Ishikawa (cell line): ENCODE measurements at regions not wholly inside any gene's neighbourhood (a gene's known extent, or its start where the extent isn't known, plus 50 kb on each side); places are given as distances from the start of the nearest gene placed in this dataset.

Source experiments
- CEBPB ChIP-seq: IDR thresholded peaks from 2 replicates; pipeline ENCODE4 v1.6.1; 2012
- CREB1 ChIP-seq: IDR thresholded peaks from 2 replicates; pipeline ENCODE4 v1.6.1; 2012; ENCODE audit warnings: low read depth
- EGR1 ChIP-seq: IDR thresholded peaks from 2 replicates; pipeline ENCODE4 v1.6.1; 2012
- EP300 ChIP-seq: IDR thresholded peaks from 2 replicates; pipeline ENCODE4 v1.6.1; 2012; ENCODE audit warnings: borderline replicate concordance
- FOXM1 ChIP-seq: IDR thresholded peaks from 2 replicates; pipeline ENCODE4 v1.6.1; 2012; ENCODE audit warnings: low read depth, borderline replicate concordance
- MAX ChIP-seq: IDR thresholded peaks from 2 replicates; pipeline ENCODE4 v1.6.1; 2012
- NFIC ChIP-seq: IDR thresholded peaks from 2 replicates; pipeline ENCODE4 v1.6.1; 2012
- RAD21 ChIP-seq: IDR thresholded peaks from 2 replicates; pipeline ENCODE4 v1.6.1; 2012; ENCODE audit warnings: low read depth
- REST ChIP-seq: IDR thresholded peaks from 2 replicates; pipeline ENCODE4 v1.6.1; 2012; ENCODE audit warnings: low read depth, mild to moderate bottlenecking
- TAF1 ChIP-seq: IDR thresholded peaks from 2 replicates; pipeline ENCODE4 v1.6.1; 2012; ENCODE audit warnings: low read depth, mild to moderate bottlenecking
- TCF12 ChIP-seq: IDR thresholded peaks from 2 replicates; pipeline ENCODE4 v1.6.1; 2012; ENCODE audit warnings: low read depth
- TEAD4 ChIP-seq: IDR thresholded peaks from 2 replicates; pipeline ENCODE4 v1.6.1; 2012
- USF1 ChIP-seq: IDR thresholded peaks from 2 replicates; pipeline ENCODE4 v1.6.1; 2012
- YY1 ChIP-seq: IDR thresholded peaks from 2 replicates; pipeline ENCODE4 v1.6.1; 2012; ENCODE audit warnings: low read depth
- ZBTB7A ChIP-seq: IDR thresholded peaks from 2 replicates; pipeline ENCODE4 v1.6.1; 2012; ENCODE audit warnings: low read depth

GRCh38 chr13:112154301-112155060 is 87.5 kb downstream of the SOX1 start:
- no peak for TF ChIP-seq FOXM1
- TF ChIP-seq EP300, result no peak
- TF ChIP-seq USF1, result no peak
- TF ChIP-seq YY1, result no peak
- TF ChIP-seq EGR1, result no peak
- no peak for TF ChIP-seq TEAD4
- no peak for TF ChIP-seq MAX
- TF ChIP-seq ZBTB7A, result no peak

- TF ChIP-seq NFIC (no peak), TCF12 (no peak), TEAD4 (no peak), TAF1 (no peak), YY1 (no peak), CREB1 (no peak), CEBPB (no peak), RAD21 (no peak), EGR1 (no peak), USF1 (no peak), MAX (no peak), ZBTB7A (no peak), FOXM1 (no peak), REST (no peak), EP300 (no peak)
Measured at GRCh38 chr13:112158961-112159360, 92.0 kb downstream of the SOX1 start.

- no peak for TF ChIP-seq REST
- no peak for TF ChIP-seq USF1
- no peak for TF ChIP-seq TAF1
- TF ChIP-seq TEAD4, result no peak
- TF ChIP-seq YY1, result no peak
- no peak for TF ChIP-seq TCF12
- TF ChIP-seq CEBPB, result no peak
- TF ChIP-seq EP300, result no peak
Measured at GRCh38 chr13:112159575-112160547, 92.9 kb downstream of the SOX1 start.

GRCh38 chr13:112160558-112160957 is 93.6 kb downstream of the SOX1 start:
- TF ChIP-seq TEAD4 (no peak), TCF12 (no peak), EGR1 (no peak), NFIC (no peak), YY1 (no peak), CEBPB (no peak), RAD21 (no peak), REST (no peak), USF1 (no peak), TAF1 (no peak), ZBTB7A (no peak), FOXM1 (no peak), MAX (no peak), CREB1 (no peak)
